GM06990 (cell line): ENCODE measurements at regions not wholly inside any gene's neighbourhood (a gene's known extent, or its start where the extent isn't known, plus 50 kb on each side); places are given as distances from the start of the nearest gene placed in this dataset.

Experiments
- DNase-seq: peaks from one replicate; pipeline ENCODE4 v3.0.0-alpha.2; 2011; ENCODE audit not compliant: insufficient read length; ENCODE audit errors: extremely low read depth
- H3K27me3 ChIP-seq: replicated peaks from 2 replicates; pipeline ENCODE4 v1.6.0; 2011; ENCODE audit warnings: low read length; ENCODE audit not compliant: control insufficient read depth, insufficient read depth
- H3K36me3 ChIP-seq: 2 replicates; pipeline ENCODE4 v1.5.1; 2011; ENCODE audit warnings: low read length; ENCODE audit not compliant: control insufficient read depth, insufficient read depth
- H3K4me3 ChIP-seq: replicated peaks from 2 replicates; pipeline ENCODE4 v1.5.1; 2011; ENCODE audit warnings: low read depth, mild to moderate bottlenecking, control low read depth, low read length
- TF ChIP-seq, protein P1 (sequence below): IDR thresholded peaks from 2 replicates; pipeline ENCODE4 v1.5.1; 2011; ENCODE audit warnings: low read length, control low read depth, mild to moderate bottlenecking, inconsistent platforms; ENCODE audit not compliant: insufficient read depth, poor library complexity, severe bottlenecking

DNA sequence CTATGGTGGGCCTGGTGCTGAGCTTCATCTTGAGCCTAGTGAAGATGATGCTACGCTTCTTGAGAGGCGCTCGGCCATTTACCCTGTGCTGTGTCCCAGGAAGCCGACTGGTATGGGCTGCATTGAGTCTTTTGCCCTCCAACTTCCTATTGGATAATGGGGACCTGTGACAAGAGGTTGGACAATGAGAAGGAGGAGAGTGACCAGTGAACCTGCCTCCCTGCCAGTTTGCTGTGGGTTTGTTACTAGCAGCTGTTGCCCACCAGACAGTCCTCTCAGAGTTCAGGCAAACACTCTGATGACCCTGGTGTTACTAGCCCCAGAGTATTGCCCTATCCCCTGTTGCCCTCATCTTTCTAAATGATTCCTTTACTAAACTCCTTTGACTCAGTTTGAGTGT is 99.6 kb upstream of the PFN2 start:
- no peaks in the 10 kb centered on the region for H3K36me3 ChIP-seq
- DNase-seq: no peak
- TF ChIP-seq, protein P1, sequence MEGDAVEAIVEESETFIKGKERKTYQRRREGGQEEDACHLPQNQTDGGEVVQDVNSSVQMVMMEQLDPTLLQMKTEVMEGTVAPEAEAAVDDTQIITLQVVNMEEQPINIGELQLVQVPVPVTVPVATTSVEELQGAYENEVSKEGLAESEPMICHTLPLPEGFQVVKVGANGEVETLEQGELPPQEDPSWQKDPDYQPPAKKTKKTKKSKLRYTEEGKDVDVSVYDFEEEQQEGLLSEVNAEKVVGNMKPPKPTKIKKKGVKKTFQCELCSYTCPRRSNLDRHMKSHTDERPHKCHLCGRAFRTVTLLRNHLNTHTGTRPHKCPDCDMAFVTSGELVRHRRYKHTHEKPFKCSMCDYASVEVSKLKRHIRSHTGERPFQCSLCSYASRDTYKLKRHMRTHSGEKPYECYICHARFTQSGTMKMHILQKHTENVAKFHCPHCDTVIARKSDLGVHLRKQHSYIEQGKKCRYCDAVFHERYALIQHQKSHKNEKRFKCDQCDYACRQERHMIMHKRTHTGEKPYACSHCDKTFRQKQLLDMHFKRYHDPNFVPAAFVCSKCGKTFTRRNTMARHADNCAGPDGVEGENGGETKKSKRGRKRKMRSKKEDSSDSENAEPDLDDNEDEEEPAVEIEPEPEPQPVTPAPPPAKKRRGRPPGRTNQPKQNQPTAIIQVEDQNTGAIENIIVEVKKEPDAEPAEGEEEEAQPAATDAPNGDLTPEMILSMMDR: no peak
- H3K4me3 ChIP-seq: no peak overlapping the region
- no peaks in the 10 kb centered on the region; the same call in none of the 2 replicates for H3K27me3 ChIP-seq

DNA sequence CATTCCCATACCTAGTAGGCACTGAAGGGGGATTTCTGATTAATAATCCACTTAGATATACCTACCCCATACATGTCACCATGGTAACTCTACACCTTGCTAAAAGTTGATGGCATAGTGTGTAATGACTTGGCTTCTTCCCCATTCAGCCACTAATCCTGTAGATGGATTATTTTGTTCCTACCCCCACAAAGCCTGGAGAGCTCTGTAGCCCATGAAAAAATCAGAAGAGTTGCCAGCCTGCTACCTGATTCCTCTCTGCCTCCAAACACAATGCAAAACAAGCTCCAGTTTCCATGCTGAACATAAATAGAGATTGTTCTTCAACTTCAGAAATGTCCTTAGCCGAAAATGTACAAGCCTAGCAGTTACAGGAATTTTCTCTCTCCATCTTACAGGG is 98.9 kb upstream of the PFN2 start:
- Histone ChIP-seq H3K4me3 (no peak overlapping the region), H3K36me3 (no peaks in the 10 kb centered on the region), H3K27me3 (no peaks in the 10 kb centered on the region; the same call in 1 of the 2 replicates)
- TF ChIP-seq, protein P1: no peak
- DNase-seq: no peak

DNA sequence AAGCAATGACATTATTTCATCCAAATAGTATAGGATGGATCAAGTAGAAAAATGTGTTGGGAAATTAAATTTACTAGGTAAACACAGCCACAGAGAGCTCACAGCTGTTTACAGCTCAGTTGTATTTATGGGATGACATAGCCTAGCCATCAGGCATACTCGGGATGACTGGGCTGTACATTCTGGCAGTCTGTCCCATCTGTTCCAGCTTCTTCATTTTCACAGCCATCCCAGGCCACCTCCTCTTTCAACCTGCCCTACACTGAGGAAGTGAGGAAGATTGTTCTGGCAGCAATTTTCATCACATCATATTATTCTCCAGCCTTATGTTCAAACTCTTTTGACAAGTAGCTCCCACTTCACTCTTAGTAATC is 98.4 kb upstream of the PFN2 start:
- DNase-seq: no peak
- TF ChIP-seq, protein P1: no peak
- Histone ChIP-seq H3K27me3 (no peaks in the 10 kb centered on the region; the same call in 1 of the 2 replicates), H3K36me3 (no peaks in the 10 kb centered on the region), H3K4me3 (no peak overlapping the region)

DNA sequence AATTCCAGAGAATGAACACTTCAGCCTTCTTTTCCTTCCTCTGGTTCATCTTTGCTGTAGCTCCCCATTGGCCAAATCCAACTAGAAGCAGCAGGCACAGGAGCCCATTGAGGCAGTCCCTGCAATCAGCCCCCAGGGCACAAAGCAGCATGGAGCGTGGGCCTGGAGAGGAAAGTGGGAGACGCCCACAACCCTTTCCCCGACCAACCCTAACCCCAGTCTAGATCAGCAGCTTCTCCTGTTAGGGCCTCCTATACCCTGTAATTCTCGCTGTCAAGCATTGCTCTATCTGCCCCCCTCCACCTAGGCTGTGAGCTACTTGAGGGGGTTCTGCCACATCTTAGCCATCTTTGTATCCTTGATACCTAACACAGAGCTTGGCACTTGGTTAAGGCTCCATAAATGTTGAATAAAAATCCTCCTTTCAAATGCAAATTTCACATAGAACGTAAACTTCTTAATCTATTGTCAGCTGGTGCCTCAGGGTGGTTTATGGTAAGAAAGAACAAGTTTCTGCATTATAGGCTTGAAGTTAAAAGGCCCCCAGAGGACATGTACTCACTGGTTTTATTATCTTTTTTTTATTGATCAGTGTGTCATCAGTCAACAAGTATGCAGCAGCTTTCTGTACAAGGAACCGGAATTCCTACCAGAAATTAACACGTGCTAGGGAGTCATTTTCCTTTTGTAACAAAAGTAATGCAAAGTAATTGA is 97.9 kb upstream of the PFN2 start:
- TF ChIP-seq, protein P1: no peak
- H3K36me3 ChIP-seq: no peaks in the 10 kb centered on the region
- H3K27me3 ChIP-seq: no peaks in the 10 kb centered on the region; the same call in 1 of the 2 replicates
- DNase-seq: no peak
- H3K4me3 ChIP-seq: no peak overlapping the region

DNA sequence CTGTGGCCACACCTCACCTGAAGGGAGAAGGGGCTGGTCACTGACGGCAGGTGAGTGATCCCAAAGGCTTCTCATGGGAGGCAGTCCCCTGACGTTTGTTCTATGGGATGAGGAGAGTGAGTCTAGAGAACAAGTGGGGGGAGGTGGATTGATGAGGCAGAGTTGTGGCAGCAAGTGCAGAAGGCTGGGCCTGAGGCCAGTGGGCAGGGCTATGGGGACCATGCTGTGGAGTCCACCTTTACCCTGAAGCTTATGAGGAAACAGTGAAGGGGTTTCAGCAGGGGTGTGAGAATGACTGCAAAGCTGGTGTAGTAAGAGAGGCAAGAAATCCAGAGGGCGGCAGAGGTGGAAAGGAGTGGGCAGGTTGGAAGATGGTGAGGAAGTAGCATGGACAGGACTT is 96.9 kb upstream of the PFN2 start:
- Histone ChIP-seq H3K27me3 (no peaks in the 10 kb centered on the region; the same call in 1 of the 2 replicates), H3K4me3 (no peak overlapping the region), H3K36me3 (no peaks in the 10 kb centered on the region)
- TF ChIP-seq, protein P1: no peak
- no peak for DNase-seq
